CD4-positive, alpha-beta T cell (primary cell): ENCODE measurements at regions not wholly inside any gene's neighbourhood (a gene's known extent, or its start where the extent isn't known, plus 50 kb on each side); places are given as distances from the start of the nearest gene placed in this dataset.

Experiments used
- ATAC-seq: fragments of 200-7000 bp; cut with Tn5 transposase; one replicate; pipeline ENCODE4 v1.10.0; 2022; ENCODE audit warnings: mild to moderate bottlenecking; ENCODE audit not compliant: poor library complexity
- CTCF ChIA-PET: fragments of 350-600 bp; sonication (Branson Sonifier 250); formaldehyde crosslinking; loops from one replicate; lab custom pipeline; 2021; ENCODE audit warnings: antibody characterized with exemption, inconsistent platforms; lab: Charles Lee
- POLR2A ChIA-PET: fragments of 350-600 bp; sonication (Branson Sonifier 250); formaldehyde crosslinking; loops from one replicate; lab custom pipeline; 2021; ENCODE audit warnings: antibody characterized with exemption, inconsistent platforms; lab: Charles Lee
- DNase-seq, 14 experiments: peaks; one replicate each; pipeline ENCODE4 v3.0.0-alpha.2; 2013 to 2020; ENCODE audit warnings: mixed read lengths in 2 of 14
- H3K27ac ChIP-seq, 2 donors: one replicate each; pipeline versions ENCODE4 v1.5.1 to v1.7.0; 2013; ENCODE audit warnings: low read length in 2 of 2, low read depth in 1 of 2, mild to moderate bottlenecking in 1 of 2
- H3K27me3 ChIP-seq, 2 experiments: 1 replicate in 1 of 2; 2 replicates in 1 of 2; pipeline versions ENCODE4 v1.6.1 to v1.7.0; 2013; ENCODE audit warnings: low read length in 2 of 2, control low read depth in 1 of 2, mild to moderate bottlenecking in 1 of 2, moderate library complexity in 1 of 2; ENCODE audit not compliant: insufficient read depth in 2 of 2, control insufficient read depth in 1 of 2
- H3K36me3 ChIP-seq: one replicate; pipeline ENCODE4 v1.6.1; 2013; ENCODE audit warnings: low read length, control low read depth; ENCODE audit not compliant: insufficient read depth
- H3K4me1 ChIP-seq: one replicate; pipeline ENCODE4 v1.6.1; 2013; ENCODE audit warnings: low read length, control low read depth; ENCODE audit not compliant: insufficient read depth
- H3K4me3 ChIP-seq: one replicate; pipeline ENCODE4 v1.5.1; 2013; ENCODE audit warnings: mild to moderate bottlenecking, low read length, moderate library complexity
- H3K9me3 ChIP-seq, 2 experiments: 1 replicate in 1 of 2; 2 replicates in 1 of 2; pipeline versions ENCODE4 v1.6.1 to v1.7.0; 2013; ENCODE audit warnings: low read length in 2 of 2, mild to moderate bottlenecking in 2 of 2, control low read depth in 1 of 2, moderate library complexity in 1 of 2; ENCODE audit not compliant: control insufficient read depth in 1 of 2, insufficient read depth in 1 of 2
- H3K27ac Mint-ChIP-seq: one replicate; pipeline ENCODE4 v1.8.0; 2020; ENCODE audit warnings: mixed read lengths
- H3K27me3 Mint-ChIP-seq: one replicate; pipeline ENCODE4 v1.8.0; 2021; ENCODE audit warnings: mixed read lengths
- H3K36me3 Mint-ChIP-seq: one replicate; pipeline ENCODE4 v1.8.0; 2021; ENCODE audit warnings: low read depth, mixed read lengths
- H3K4me1 Mint-ChIP-seq: one replicate; pipeline ENCODE4 v1.8.0; 2021; ENCODE audit warnings: low read depth, mixed read lengths
- H3K4me3 Mint-ChIP-seq: one replicate; pipeline ENCODE4 v1.8.0; 2020; ENCODE audit warnings: mild to moderate bottlenecking, mixed read lengths
- H3K9me3 Mint-ChIP-seq: one replicate; pipeline ENCODE4 v1.8.0; 2020; ENCODE audit warnings: mixed read lengths
- intact Hi-C, 2 experiments: fragments of 100-400 bp; cut with DNase I in 1 of 2; cut with micrococcal nuclease in 1 of 2; formaldehyde crosslinking; loops; one replicate each; pipeline versions ENCODE4 v1.15.1 to v1.9.0; 2023 to 2025; cut with DNase I, micrococcal nuclease
- TF ChIP-seq, protein P1 (sequence below): fragments of 200-600 bp; IDR thresholded peaks from one replicate; pipeline ENCODE4 v1.8.0; 2022; ENCODE audit warnings: antibody characterized with exemption, mild to moderate bottlenecking

DNA sequence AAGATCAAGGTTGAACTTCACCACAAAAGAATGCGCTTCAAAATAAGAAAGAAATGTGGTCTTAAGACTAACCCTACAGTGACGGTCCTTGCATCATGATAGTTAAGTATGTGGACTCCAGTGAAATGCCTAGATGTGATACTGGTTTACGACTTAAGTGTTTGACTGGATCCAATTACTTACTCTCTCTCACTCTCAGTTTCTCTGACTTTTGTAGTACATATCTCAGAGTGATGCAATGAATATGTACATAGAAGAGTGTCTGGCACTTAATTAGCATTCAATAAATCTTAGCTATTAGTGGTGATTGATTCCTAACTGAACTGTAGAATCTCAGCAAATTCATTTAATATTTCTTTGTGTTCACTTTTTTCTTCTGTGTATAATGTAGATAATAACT lies 411.7 kb upstream of the ITGA1 start:
- Mint-ChIP-seq H3K27ac (no peak overlapping the region), H3K27me3 (no peaks in the 10 kb centered on the region), H3K4me1 (no peaks in the 10 kb centered on the region), H3K36me3 (no peaks in the 10 kb centered on the region), H3K9me3 (no peaks in the 10 kb centered on the region), H3K4me3 (no peak overlapping the region)
- ATAC-seq = no peak
- Histone ChIP-seq H3K36me3 (no peaks in the 10 kb centered on the region), H3K4me3 (no peak overlapping the region), H3K9me3 (no peaks in the 10 kb centered on the region), H3K4me1 (no peaks in the 10 kb centered on the region), H3K27me3 (no peaks in the 10 kb centered on the region), H3K27ac (no peak overlapping the region)
- intact Hi-C loops = no loop called here
- ChIA-PET CTCF (no interaction called here), POLR2A (no interaction called here)
- DNase-seq = no peak
- TF ChIP-seq, protein P1, sequence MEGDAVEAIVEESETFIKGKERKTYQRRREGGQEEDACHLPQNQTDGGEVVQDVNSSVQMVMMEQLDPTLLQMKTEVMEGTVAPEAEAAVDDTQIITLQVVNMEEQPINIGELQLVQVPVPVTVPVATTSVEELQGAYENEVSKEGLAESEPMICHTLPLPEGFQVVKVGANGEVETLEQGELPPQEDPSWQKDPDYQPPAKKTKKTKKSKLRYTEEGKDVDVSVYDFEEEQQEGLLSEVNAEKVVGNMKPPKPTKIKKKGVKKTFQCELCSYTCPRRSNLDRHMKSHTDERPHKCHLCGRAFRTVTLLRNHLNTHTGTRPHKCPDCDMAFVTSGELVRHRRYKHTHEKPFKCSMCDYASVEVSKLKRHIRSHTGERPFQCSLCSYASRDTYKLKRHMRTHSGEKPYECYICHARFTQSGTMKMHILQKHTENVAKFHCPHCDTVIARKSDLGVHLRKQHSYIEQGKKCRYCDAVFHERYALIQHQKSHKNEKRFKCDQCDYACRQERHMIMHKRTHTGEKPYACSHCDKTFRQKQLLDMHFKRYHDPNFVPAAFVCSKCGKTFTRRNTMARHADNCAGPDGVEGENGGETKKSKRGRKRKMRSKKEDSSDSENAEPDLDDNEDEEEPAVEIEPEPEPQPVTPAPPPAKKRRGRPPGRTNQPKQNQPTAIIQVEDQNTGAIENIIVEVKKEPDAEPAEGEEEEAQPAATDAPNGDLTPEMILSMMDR = no peak

DNA sequence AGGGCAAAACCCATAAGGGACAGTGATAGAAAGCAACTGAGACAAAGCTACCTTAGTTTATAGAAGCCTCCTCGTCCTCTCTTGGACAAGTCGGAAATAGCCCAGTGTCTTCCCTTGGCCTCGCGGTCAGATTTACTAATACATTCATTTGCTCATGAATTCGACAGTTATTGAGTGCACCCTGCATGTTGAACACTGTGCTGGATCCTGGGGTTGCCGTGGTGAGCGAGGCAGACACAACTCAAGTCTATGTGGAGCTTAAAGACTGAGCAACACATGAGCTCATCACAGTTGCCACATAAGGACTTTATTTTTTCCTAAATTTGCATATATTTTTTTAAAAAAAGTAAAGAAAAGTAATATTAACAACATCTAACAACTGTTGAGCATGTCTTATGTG lies 411.1 kb upstream of the ITGA1 start:
- intact Hi-C loops = no loop called here
- Mint-ChIP-seq H3K27ac (no peak overlapping the region), H3K36me3 (no peaks in the 10 kb centered on the region), H3K4me1 (no peaks in the 10 kb centered on the region), H3K4me3 (no peak overlapping the region), H3K27me3 (no peaks in the 10 kb centered on the region), H3K9me3 (no peaks in the 10 kb centered on the region)
- TF ChIP-seq, protein P1 = no peak
- no peaks in the 10 kb centered on the region for H3K9me3 ChIP-seq
- no peaks in the 10 kb centered on the region for H3K27me3 ChIP-seq
- no peak for DNase-seq
- ChIA-PET POLR2A (no interaction called here), CTCF (no interaction called here)
- no peak for ATAC-seq
- no peaks in the 10 kb centered on the region for H3K4me1 ChIP-seq
- H3K27ac ChIP-seq = no peak overlapping the region
- H3K4me3 ChIP-seq = no peak overlapping the region
- H3K36me3 ChIP-seq = no peaks in the 10 kb centered on the region

DNA sequence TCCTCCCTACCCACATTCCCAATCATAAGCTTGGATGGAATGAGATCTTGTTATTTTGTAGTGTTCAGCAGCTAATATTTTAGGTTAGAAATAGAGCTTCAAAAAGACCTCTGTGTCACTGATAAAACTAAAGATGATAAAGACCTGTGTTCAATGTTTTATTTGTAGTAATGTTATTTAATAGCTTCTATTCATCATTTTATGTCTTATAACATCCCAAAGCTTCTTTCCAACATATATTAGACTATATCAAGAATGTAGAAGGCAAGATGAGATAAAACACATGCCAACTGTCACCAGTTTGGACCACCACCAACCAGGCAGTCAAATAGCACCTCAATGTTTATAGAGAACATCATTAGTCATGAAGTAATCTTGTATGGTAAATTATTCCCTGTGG lies 409.5 kb upstream of the ITGA1 start:
- POLR2A ChIA-PET = no interaction called here
- TF ChIP-seq, protein P1 = no peak
- DNase-seq (no peak), ATAC-seq (no peak)
- Mint-ChIP-seq H3K4me1 (no peaks in the 10 kb centered on the region), H3K9me3 (no peaks in the 10 kb centered on the region), H3K36me3 (no peaks in the 10 kb centered on the region), H3K4me3 (no peak overlapping the region), H3K27ac (no peak overlapping the region), H3K27me3 (no peaks in the 10 kb centered on the region)
- no peak overlapping the region for H3K4me3 ChIP-seq
- intact Hi-C loops = no loop called here
- no peaks in the 10 kb centered on the region for H3K9me3 ChIP-seq
- CTCF ChIA-PET = no interaction called here
- no peaks in the 10 kb centered on the region for H3K4me1 ChIP-seq
- no peak overlapping the region for H3K27ac ChIP-seq
- H3K27me3 ChIP-seq = no peaks in the 10 kb centered on the region
- no peaks in the 10 kb centered on the region for H3K36me3 ChIP-seq
